ENCODE measurements at regions not wholly inside any gene's neighbourhood (a gene's known extent, or its start where the extent isn't known, plus 50 kb on each side); places are given as distances from the start of the nearest gene placed in this dataset.

DNA sequence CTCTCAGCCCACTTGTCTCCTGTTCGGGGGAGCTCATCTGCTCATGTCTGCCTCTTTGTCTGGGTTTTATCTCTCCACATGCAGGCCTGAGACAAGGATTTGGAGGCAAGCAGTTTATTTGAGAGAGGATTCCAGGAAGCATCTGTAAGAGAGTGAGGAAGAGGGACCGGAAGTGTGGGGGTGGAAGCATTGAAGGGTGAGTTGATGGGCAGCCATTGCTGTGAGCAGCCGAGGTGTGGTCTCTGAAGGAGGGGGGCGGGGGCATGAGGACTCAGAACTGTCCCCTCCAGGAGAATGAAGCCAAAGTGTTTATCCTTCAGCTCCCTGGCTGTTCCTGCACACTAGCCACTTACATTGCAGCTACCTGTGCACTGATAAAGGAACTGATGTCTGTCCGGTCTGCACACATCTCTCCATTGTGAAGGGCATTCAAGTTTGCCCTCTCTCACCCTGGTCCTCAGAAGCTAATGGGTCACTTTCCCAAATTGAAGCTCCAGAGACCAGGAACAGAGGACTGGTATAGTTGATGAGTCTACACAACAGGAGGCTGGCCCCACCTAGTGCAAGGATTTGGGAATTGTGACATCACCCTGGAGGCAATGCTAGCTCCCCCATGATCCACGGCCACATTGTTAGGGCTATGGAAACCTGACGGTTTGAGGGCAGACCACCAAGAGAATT, 100.5 kb upstream of the FOXA2 start:
- TF ChIP-seq, protein P1, sequence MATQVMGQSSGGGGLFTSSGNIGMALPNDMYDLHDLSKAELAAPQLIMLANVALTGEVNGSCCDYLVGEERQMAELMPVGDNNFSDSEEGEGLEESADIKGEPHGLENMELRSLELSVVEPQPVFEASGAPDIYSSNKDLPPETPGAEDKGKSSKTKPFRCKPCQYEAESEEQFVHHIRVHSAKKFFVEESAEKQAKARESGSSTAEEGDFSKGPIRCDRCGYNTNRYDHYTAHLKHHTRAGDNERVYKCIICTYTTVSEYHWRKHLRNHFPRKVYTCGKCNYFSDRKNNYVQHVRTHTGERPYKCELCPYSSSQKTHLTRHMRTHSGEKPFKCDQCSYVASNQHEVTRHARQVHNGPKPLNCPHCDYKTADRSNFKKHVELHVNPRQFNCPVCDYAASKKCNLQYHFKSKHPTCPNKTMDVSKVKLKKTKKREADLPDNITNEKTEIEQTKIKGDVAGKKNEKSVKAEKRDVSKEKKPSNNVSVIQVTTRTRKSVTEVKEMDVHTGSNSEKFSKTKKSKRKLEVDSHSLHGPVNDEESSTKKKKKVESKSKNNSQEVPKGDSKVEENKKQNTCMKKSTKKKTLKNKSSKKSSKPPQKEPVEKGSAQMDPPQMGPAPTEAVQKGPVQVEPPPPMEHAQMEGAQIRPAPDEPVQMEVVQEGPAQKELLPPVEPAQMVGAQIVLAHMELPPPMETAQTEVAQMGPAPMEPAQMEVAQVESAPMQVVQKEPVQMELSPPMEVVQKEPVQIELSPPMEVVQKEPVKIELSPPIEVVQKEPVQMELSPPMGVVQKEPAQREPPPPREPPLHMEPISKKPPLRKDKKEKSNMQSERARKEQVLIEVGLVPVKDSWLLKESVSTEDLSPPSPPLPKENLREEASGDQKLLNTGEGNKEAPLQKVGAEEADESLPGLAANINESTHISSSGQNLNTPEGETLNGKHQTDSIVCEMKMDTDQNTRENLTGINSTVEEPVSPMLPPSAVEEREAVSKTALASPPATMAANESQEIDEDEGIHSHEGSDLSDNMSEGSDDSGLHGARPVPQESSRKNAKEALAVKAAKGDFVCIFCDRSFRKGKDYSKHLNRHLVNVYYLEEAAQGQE (IDR thresholded peaks at IDR 0.05), result no peak
- TF ChIP-seq TFCP2L1 (CRISPR knock-in tag; IDR thresholded peaks at IDR 0.05), result no peak
- no peak for TF ChIP-seq CEBPB (IDR thresholded peaks at IDR 0.05)
- TF ChIP-seq, protein P2, sequence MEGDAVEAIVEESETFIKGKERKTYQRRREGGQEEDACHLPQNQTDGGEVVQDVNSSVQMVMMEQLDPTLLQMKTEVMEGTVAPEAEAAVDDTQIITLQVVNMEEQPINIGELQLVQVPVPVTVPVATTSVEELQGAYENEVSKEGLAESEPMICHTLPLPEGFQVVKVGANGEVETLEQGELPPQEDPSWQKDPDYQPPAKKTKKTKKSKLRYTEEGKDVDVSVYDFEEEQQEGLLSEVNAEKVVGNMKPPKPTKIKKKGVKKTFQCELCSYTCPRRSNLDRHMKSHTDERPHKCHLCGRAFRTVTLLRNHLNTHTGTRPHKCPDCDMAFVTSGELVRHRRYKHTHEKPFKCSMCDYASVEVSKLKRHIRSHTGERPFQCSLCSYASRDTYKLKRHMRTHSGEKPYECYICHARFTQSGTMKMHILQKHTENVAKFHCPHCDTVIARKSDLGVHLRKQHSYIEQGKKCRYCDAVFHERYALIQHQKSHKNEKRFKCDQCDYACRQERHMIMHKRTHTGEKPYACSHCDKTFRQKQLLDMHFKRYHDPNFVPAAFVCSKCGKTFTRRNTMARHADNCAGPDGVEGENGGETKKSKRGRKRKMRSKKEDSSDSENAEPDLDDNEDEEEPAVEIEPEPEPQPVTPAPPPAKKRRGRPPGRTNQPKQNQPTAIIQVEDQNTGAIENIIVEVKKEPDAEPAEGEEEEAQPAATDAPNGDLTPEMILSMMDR (IDR thresholded peaks at IDR 0.05), result peak; percentile 36
- peak; percentile 56 for TF ChIP-seq SMC3 (IDR thresholded peaks at IDR 0.05)
- TF ChIP-seq, protein P3, sequence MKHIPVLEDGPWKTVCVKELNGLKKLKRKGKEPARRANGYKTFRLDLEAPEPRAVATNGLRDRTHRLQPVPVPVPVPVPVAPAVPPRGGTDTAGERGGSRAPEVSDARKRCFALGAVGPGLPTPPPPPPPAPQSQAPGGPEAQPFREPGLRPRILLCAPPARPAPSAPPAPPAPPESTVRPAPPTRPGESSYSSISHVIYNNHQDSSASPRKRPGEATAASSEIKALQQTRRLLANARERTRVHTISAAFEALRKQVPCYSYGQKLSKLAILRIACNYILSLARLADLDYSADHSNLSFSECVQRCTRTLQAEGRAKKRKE (CRISPR knock-in tag; IDR thresholded peaks at IDR 0.05; ENCODE audit: low read depth), result no peak
- TF ChIP-seq RAD21 (conservative IDR thresholded peaks at IDR 0.05 in 1 of 2, IDR thresholded peaks at IDR 0.05 in 1 of 2), result peak; percentile 58 to 70
- no peak for TF ChIP-seq KDM5A (IDR thresholded peaks at IDR 0.05)
- TF ChIP-seq HDAC2 (IDR thresholded peaks at IDR 0.05), result no peak
- no peak for TF ChIP-seq NFE2L2 (conservative IDR thresholded peaks at IDR 0.05; ENCODE audit: low read length)
- TF ChIP-seq, protein P4, sequence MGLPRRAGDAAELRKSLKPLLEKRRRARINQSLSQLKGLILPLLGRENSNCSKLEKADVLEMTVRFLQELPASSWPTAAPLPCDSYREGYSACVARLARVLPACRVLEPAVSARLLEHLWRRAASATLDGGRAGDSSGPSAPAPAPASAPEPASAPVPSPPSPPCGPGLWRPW (IDR thresholded peaks at IDR 0.05), result no peak
- no peak overlapping the region for H3K4me2 ChIP-seq
- ChIA-PET POLR2A (interaction anchor here (1.9 kb wide), 1 partner anchor 665 kb away, joined by 7 read pairs; the partner anchor contains the start of gene NXT1), CTCF (interaction anchor here (0.6 to 18.0 kb wide), 73 partner anchors 9 to 965 kb away, joined by 3 to 378 read pairs (median 4); partner anchors contain the start of gene FOXA2)
- H3K4me1 ChIP-seq, result peaks cover 35% of the 10 kb centered on the region
- peaks cover 9% of the 10 kb centered on the region; the same call in 2 of the 3 replicates for H3K9me3 ChIP-seq
- peak overlapping the region; percentile 41 to 66; a peak in 5 of 6 replicates for H3K27ac ChIP-seq
- peak; percentile 65 to 66 for ATAC-seq
- WGBS (ENCODE audit: missing lambda C conversion rate), result 68% methylated on average over 7 of the region's 7 CpGs
- DNase-seq (ENCODE audit: low read depth in 1 of 2, low spot score in 1 of 2), result peak in 1 of 2 experiments; percentile 50
- H3K4me3 ChIP-seq, result no peak overlapping the region
- FAIRE-seq, result peak; percentile 7

DNA sequence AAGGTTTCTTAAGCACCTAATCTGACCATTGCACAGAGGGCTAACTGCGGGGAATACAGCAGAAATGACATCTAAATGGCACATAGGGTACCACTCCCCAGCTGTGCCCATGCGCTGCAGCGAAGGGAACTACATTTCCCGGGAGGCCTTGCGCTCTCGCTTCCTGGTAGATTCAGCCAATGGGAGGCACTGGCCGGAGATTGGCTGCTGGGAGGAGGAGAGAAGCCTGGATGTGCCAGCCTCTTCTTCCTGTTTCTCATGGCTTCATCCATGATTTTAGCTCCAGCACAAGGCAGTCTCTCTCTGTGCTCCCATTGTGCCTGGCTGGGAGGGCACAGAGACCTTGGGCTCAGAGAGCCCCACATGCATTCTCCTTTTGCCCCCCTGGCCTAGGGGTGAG, 101.7 kb upstream of the FOXA2 start:
- TF ChIP-seq RAD21 (conservative IDR thresholded peaks at IDR 0.05 in 1 of 2, IDR thresholded peaks at IDR 0.05 in 1 of 2) (no peak), RFX5 (IDR thresholded peaks at IDR 0.05) (no peak), MYC (IDR thresholded peaks at IDR 0.05; ENCODE audit: borderline replicate concordance, low read length) (no peak), HDAC2 (IDR thresholded peaks at IDR 0.05) (no peak)
- TF ChIP-seq, protein P5, sequence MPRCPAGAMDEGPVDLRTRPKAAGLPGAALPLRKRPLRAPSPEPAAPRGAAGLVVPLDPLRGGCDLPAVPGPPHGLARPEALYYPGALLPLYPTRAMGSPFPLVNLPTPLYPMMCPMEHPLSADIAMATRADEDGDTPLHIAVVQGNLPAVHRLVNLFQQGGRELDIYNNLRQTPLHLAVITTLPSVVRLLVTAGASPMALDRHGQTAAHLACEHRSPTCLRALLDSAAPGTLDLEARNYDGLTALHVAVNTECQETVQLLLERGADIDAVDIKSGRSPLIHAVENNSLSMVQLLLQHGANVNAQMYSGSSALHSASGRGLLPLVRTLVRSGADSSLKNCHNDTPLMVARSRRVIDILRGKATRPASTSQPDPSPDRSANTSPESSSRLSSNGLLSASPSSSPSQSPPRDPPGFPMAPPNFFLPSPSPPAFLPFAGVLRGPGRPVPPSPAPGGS (IDR thresholded peaks at IDR 0.05), result no peak
- TF ChIP-seq, protein P6, sequence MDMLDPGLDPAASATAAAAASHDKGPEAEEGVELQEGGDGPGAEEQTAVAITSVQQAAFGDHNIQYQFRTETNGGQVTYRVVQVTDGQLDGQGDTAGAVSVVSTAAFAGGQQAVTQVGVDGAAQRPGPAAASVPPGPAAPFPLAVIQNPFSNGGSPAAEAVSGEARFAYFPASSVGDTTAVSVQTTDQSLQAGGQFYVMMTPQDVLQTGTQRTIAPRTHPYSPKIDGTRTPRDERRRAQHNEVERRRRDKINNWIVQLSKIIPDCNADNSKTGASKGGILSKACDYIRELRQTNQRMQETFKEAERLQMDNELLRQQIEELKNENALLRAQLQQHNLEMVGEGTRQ (IDR thresholded peaks at IDR 0.05), result no peak
- 15% methylated on average over 7 of the region's 7 CpGs for WGBS (ENCODE audit: missing lambda C conversion rate)
- DNase-seq (ENCODE audit: low read depth in 1 of 2, low spot score in 1 of 2), result peak; percentile 80 to 83
- Histone ChIP-seq H3K4me1 (peaks cover 27% of the 10 kb centered on the region), H3K4me3 (no peak overlapping the region), H3K9me3 (peaks cover 9% of the 10 kb centered on the region; the same call in 2 of the 3 replicates), H3K4me2 (peak overlapping the region; percentile 53), H3K27ac (peak overlapping the region; percentile 61 to 76; a peak in 5 of 6 replicates)
- FAIRE-seq, result peak; percentile 91
- peak; percentile 75 to 90 for ATAC-seq
- ChIA-PET CTCF (interaction anchor here (0.6 to 18.0 kb wide), 21 partner anchors 8 to 655 kb away, joined by 3 to 378 read pairs (median 6); partner anchors contain the start of gene FOXA2), POLR2A (interaction anchor here (0.5 kb wide), 1 partner anchor 82 kb away, joined by 3 read pairs; no protein-coding TSS in a partner anchor)
